ENCODE measurements at regions not wholly inside any gene's neighbourhood (a gene's known extent, or its start where the extent isn't known, plus 50 kb on each side); places are given as distances from the start of the nearest gene placed in this dataset.

GRCh38 chr5:166102947-166103346 lies 2188.5 kb upstream of the WWC1 start (continued):
- no peak for TF ChIP-seq POU6F1 (CRISPR knock-in tag; IDR thresholded peaks at IDR 0.05; ENCODE audit: borderline replicate concordance, low read depth)
- no peak for TF ChIP-seq ESRRG (CRISPR knock-in tag; IDR thresholded peaks at IDR 0.05)
- no peak for TF ChIP-seq SNAI2 (CRISPR knock-in tag; IDR thresholded peaks at IDR 0.05)
- no peak for TF ChIP-seq ZNF8 (CRISPR knock-in tag; IDR thresholded peaks at IDR 0.05)
- no peak for TF ChIP-seq ZNF70 (CRISPR knock-in tag; IDR thresholded peaks at IDR 0.05)
- no peak for TF ChIP-seq ISL1 (CRISPR knock-in tag; IDR thresholded peaks at IDR 0.05)
- TF ChIP-seq OSR1 (CRISPR knock-in tag; IDR thresholded peaks at IDR 0.05), result no peak

- no peak for TF ChIP-seq BACH2 (CRISPR knock-in tag; IDR thresholded peaks at IDR 0.05; ENCODE audit: borderline replicate concordance)
- TF ChIP-seq TOX (CRISPR knock-in tag; IDR thresholded peaks at IDR 0.05; ENCODE audit: borderline replicate concordance), result no peak
- no peak for TF ChIP-seq TSHZ2 (CRISPR knock-in tag; IDR thresholded peaks at IDR 0.05)
- TF ChIP-seq POU6F1 (CRISPR knock-in tag; IDR thresholded peaks at IDR 0.05; ENCODE audit: borderline replicate concordance, low read depth), result no peak
- no peak for TF ChIP-seq ZNF70 (CRISPR knock-in tag; IDR thresholded peaks at IDR 0.05)
- TF ChIP-seq OSR1 (CRISPR knock-in tag; IDR thresholded peaks at IDR 0.05), result no peak
- no peak for TF ChIP-seq ZFP3 (CRISPR knock-in tag; IDR thresholded peaks at IDR 0.05)
- TF ChIP-seq TCF4 (CRISPR knock-in tag; IDR thresholded peaks at IDR 0.05; ENCODE audit: borderline replicate concordance), result no peak
- ATAC-seq, result no peak
Measured at GRCh38 chr5:166111021-166111420, 2180.4 kb upstream of the WWC1 start.

GRCh38 chr5:166117072-166118066 lies 2174.1 kb upstream of the WWC1 start:
- no peak for ATAC-seq
- TF ChIP-seq ZNF565 (CRISPR knock-in tag; conservative IDR thresholded peaks at IDR 0.05; ENCODE audit: low read depth), result no peak
- TF ChIP-seq PATZ1 (CRISPR knock-in tag; IDR thresholded peaks at IDR 0.05; ENCODE audit: borderline replicate concordance), result no peak
- TF ChIP-seq ZNF70 (CRISPR knock-in tag; IDR thresholded peaks at IDR 0.05), result no peak
- TF ChIP-seq BACH2 (CRISPR knock-in tag; IDR thresholded peaks at IDR 0.05; ENCODE audit: borderline replicate concordance), result no peak
- no peak for TF ChIP-seq TSHZ2 (CRISPR knock-in tag; IDR thresholded peaks at IDR 0.05)
- no peak for TF ChIP-seq ARNTL (CRISPR knock-in tag; IDR thresholded peaks at IDR 0.05; ENCODE audit: borderline replicate concordance, low read depth)
- no peak for TF ChIP-seq ZFP3 (CRISPR knock-in tag; IDR thresholded peaks at IDR 0.05)
- TF ChIP-seq RARB (CRISPR knock-in tag; IDR thresholded peaks at IDR 0.05), result no peak
- TF ChIP-seq ISL1 (CRISPR knock-in tag; IDR thresholded peaks at IDR 0.05), result no peak
- no peak for TF ChIP-seq TCF4 (CRISPR knock-in tag; IDR thresholded peaks at IDR 0.05; ENCODE audit: borderline replicate concordance)
- no peak for TF ChIP-seq OSR1 (CRISPR knock-in tag; IDR thresholded peaks at IDR 0.05)
- TF ChIP-seq ESRRG (CRISPR knock-in tag; IDR thresholded peaks at IDR 0.05), result no peak
- TF ChIP-seq CREB5 (CRISPR knock-in tag; IDR thresholded peaks at IDR 0.05; ENCODE audit: low read depth), result no peak
- TF ChIP-seq POU6F1 (CRISPR knock-in tag; IDR thresholded peaks at IDR 0.05; ENCODE audit: borderline replicate concordance, low read depth), result no peak
- no peak for TF ChIP-seq CSDC2 (CRISPR knock-in tag; IDR thresholded peaks at IDR 0.05)

All from SK-N-SH treated with all-trans-retinoic acid at 6 μM for 48 hours (cell line).